Glutamatergic neuron (in vitro differentiated cells): ENCODE measurements at regions not wholly inside any gene's neighbourhood (a gene's known extent, or its start where the extent isn't known, plus 50 kb on each side); places are given as distances from the start of the nearest gene placed in this dataset.

Experiments
- DNase-seq: peaks from one replicate; pipeline ENCODE4 v3.0.0; 2022
- H3K27ac Mint-ChIP-seq: one replicate; pipeline ENCODE4 v1.8.0; 2020; ENCODE audit warnings: mild to moderate bottlenecking, mixed read lengths, inconsistent platforms; ENCODE audit not compliant: unreplicated experiment
- H3K27me3 Mint-ChIP-seq: one replicate; pipeline ENCODE4 v1.8.0; 2020; ENCODE audit warnings: mild to moderate bottlenecking, moderate library complexity, mixed read lengths, inconsistent platforms; ENCODE audit not compliant: unreplicated experiment
- H3K36me3 Mint-ChIP-seq: one replicate; pipeline ENCODE4 v1.8.0; 2020; ENCODE audit warnings: mild to moderate bottlenecking, mixed read lengths, inconsistent platforms; ENCODE audit not compliant: unreplicated experiment
- H3K4me1 Mint-ChIP-seq: one replicate; pipeline ENCODE4 v1.8.0; 2020; ENCODE audit warnings: mild to moderate bottlenecking, low read depth, mixed read lengths, inconsistent platforms; ENCODE audit not compliant: unreplicated experiment
- H3K4me3 Mint-ChIP-seq: one replicate; pipeline ENCODE4 v1.8.0; 2020; ENCODE audit warnings: mild to moderate bottlenecking, mixed read lengths, inconsistent platforms; ENCODE audit not compliant: unreplicated experiment
- H3K9me3 Mint-ChIP-seq: one replicate; pipeline ENCODE4 v1.8.0; 2020; ENCODE audit warnings: mild to moderate bottlenecking, moderate library complexity, mixed read lengths, inconsistent platforms; ENCODE audit not compliant: unreplicated experiment
- TF ChIP-seq, protein P1 (sequence below): fragments of 200-600 bp; sonication (generic); IDR thresholded peaks from one replicate; pipeline ENCODE4 v1.5.0; 2021; ENCODE audit not compliant: partially characterized antibody, unreplicated experiment

- TF ChIP-seq, protein P1, sequence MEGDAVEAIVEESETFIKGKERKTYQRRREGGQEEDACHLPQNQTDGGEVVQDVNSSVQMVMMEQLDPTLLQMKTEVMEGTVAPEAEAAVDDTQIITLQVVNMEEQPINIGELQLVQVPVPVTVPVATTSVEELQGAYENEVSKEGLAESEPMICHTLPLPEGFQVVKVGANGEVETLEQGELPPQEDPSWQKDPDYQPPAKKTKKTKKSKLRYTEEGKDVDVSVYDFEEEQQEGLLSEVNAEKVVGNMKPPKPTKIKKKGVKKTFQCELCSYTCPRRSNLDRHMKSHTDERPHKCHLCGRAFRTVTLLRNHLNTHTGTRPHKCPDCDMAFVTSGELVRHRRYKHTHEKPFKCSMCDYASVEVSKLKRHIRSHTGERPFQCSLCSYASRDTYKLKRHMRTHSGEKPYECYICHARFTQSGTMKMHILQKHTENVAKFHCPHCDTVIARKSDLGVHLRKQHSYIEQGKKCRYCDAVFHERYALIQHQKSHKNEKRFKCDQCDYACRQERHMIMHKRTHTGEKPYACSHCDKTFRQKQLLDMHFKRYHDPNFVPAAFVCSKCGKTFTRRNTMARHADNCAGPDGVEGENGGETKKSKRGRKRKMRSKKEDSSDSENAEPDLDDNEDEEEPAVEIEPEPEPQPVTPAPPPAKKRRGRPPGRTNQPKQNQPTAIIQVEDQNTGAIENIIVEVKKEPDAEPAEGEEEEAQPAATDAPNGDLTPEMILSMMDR = no peak
- peaks cover 3% of the 10 kb centered on the region for H3K4me1 Mint-ChIP-seq
- H3K36me3 Mint-ChIP-seq = peaks cover 6% of the 10 kb centered on the region
- no peak overlapping the region for H3K27ac Mint-ChIP-seq
- no peak for DNase-seq
- H3K9me3 Mint-ChIP-seq = peaks cover 9% of the 10 kb centered on the region
- H3K4me3 Mint-ChIP-seq = no peak overlapping the region
- H3K27me3 Mint-ChIP-seq = no peaks in the 10 kb centered on the region
Observed at GRCh38 chr6:9257215-9257614, 821.9 kb upstream of the SLC35B3 start.

- Mint-ChIP-seq H3K27me3 (no peaks in the 10 kb centered on the region), H3K9me3 (no peaks in the 10 kb centered on the region), H3K4me3 (no peak overlapping the region), H3K4me1 (peaks cover 5% of the 10 kb centered on the region), H3K36me3 (no peaks in the 10 kb centered on the region), H3K27ac (no peak overlapping the region)
- TF ChIP-seq, protein P1 = no peak
- DNase-seq = no peak
Observed at GRCh38 chr6:9254251-9254650, 818.9 kb upstream of the SLC35B3 start.

- Mint-ChIP-seq H3K9me3 (no peaks in the 10 kb centered on the region), H3K27me3 (no peaks in the 10 kb centered on the region), H3K4me1 (peaks cover 5% of the 10 kb centered on the region), H3K27ac (peak overlapping the region; percentile 50), H3K4me3 (no peak overlapping the region), H3K36me3 (no peaks in the 10 kb centered on the region)
- TF ChIP-seq, protein P1 = no peak
- peak; percentile 37 for DNase-seq
Observed at GRCh38 chr6:9252799-9253198, 817.5 kb upstream of the SLC35B3 start.

DNA sequence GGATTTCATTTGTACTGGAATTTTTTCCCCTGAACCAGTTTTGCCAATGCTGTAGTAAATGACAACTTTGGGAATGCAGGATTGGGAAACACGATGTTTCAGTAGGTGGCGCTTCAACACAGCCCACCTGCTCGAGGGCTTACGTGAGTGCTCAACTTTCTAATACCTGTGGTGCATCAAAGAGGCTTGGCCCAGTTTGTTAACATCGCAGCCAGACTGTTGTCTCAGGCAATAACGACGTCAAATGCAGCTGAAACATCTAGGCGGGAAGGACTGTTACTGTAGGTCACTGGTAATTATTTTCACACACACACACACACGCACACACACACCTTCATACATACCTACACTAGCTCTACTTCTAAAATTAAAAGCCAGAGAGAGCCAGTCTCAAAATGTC is 815.5 kb upstream of the SLC35B3 start:
- H3K27ac Mint-ChIP-seq = no peak overlapping the region
- H3K36me3 Mint-ChIP-seq = no peaks in the 10 kb centered on the region
- H3K9me3 Mint-ChIP-seq = no peaks in the 10 kb centered on the region
- peaks cover 5% of the 10 kb centered on the region for H3K4me1 Mint-ChIP-seq
- no peaks in the 10 kb centered on the region for H3K27me3 Mint-ChIP-seq
- no peak overlapping the region for H3K4me3 Mint-ChIP-seq
- peak; percentile 35 for DNase-seq
- TF ChIP-seq, protein P1 = no peak

- H3K9me3 Mint-ChIP-seq = no peaks in the 10 kb centered on the region
- H3K36me3 Mint-ChIP-seq = no peaks in the 10 kb centered on the region
- H3K27ac Mint-ChIP-seq = no peak overlapping the region
- no peak for DNase-seq
- no peak overlapping the region for H3K4me3 Mint-ChIP-seq
- no peaks in the 10 kb centered on the region for H3K27me3 Mint-ChIP-seq
- TF ChIP-seq, protein P1 = no peak
- peaks cover 5% of the 10 kb centered on the region for H3K4me1 Mint-ChIP-seq
Observed at GRCh38 chr6:9248133-9248532, 812.8 kb upstream of the SLC35B3 start.
